ENCODE measurements at regions not wholly inside any gene's neighbourhood (a gene's known extent, or its start where the extent isn't known, plus 50 kb on each side); places are given as distances from the start of the nearest gene placed in this dataset.

DNA sequence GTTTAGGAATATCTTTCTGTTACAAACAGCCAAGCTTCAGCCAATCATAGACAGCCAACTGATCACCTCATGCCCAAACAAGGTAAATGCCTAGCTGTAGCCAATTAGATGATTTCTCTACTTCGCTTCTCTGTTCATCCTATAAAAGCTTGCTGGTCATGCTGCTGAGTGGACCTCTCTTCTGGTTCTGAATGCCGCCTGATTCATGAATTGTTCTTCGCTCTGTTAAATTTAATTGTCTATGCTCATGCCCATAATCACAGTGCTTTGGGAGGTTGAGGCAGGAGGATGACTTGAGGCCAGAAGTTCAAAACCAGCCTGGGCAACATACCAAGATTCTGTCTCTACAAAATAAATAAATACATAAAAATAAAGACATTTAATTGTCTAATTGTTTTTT is 698.1 kb upstream of the NRP1 start:
- Histone ChIP-seq H3K9ac (ENCODE audit: low read depth, low read length) (no peak overlapping the region), H3K4me3 (ENCODE audit: low read length) (no peak overlapping the region), H3K36me3 (ENCODE audit: insufficient read depth, low read length) (no peaks in the 10 kb centered on the region), H3K9me3 (ENCODE audit: insufficient read depth, low read depth, low read length) (no peaks in the 10 kb centered on the region), H3K4me1 (ENCODE audit: insufficient read depth, low read length) (no peaks in the 10 kb centered on the region), H3K27ac (ENCODE audit: low read depth, low read length) (no peak overlapping the region), H3K27me3 (ENCODE audit: insufficient read depth, low read length) (no peaks in the 10 kb centered on the region)
- WGBS, result 97% methylated on average over 3 of the region's 3 CpGs

DNA sequence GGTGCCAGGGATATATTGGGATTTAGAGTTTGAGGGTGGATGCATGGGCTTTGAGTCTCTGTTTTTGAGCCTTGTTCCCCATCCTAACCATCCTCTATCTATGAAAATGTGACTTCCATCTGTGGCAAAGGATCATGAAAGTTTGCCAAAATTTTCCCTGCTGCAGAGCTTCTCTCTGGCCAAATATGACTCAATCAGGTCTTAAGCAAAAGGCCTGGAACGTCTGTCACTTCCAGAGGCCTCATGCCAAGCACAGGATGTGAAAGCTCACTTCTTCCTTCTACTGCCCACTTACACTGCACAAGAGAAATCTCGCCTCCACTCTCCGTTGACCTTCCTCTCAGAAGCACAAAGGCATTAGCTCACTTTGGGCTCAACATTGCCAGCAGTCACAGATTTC is 696.9 kb upstream of the NRP1 start:
- H3K9me3 ChIP-seq (ENCODE audit: insufficient read depth, low read depth, low read length), result no peaks in the 10 kb centered on the region
- no peak overlapping the region for H3K27ac ChIP-seq (ENCODE audit: low read depth, low read length)
- H3K4me1 ChIP-seq (ENCODE audit: insufficient read depth, low read length), result no peaks in the 10 kb centered on the region
- no peak overlapping the region for H3K9ac ChIP-seq (ENCODE audit: low read depth, low read length)
- no peaks in the 10 kb centered on the region for H3K36me3 ChIP-seq (ENCODE audit: insufficient read depth, low read length)
- H3K27me3 ChIP-seq (ENCODE audit: insufficient read depth, low read length), result no peaks in the 10 kb centered on the region
- no peak overlapping the region for H3K4me3 ChIP-seq (ENCODE audit: low read length)
- 71% methylated on average over 3 of the region's 3 CpGs for WGBS

DNA sequence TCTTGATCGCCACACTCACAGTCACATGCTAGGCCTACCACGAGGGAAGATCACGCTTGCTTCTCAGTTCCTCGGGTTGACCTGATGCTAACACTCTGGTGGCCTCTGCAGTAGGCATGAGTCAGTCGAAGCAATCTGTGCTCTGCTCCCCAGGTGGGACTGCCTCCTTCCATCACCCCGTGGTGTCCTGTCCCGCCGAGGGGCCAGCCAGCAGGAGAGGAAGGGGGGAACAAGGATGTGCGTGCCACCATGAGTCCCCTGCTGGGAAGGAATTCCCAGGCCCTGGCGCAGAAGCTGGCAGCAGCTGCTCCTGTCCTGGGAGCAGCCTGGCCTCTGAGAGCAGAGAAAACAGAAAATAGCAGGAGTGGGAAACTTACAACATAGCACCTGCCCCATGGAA is 695.0 kb upstream of the NRP1 start:
- H3K4me1 ChIP-seq (ENCODE audit: insufficient read depth, low read length), result no peaks in the 10 kb centered on the region
- H3K27me3 ChIP-seq (ENCODE audit: insufficient read depth, low read length), result no peaks in the 10 kb centered on the region
- H3K9me3 ChIP-seq (ENCODE audit: insufficient read depth, low read depth, low read length), result no peaks in the 10 kb centered on the region
- no peak overlapping the region for H3K9ac ChIP-seq (ENCODE audit: low read depth, low read length)
- 93% methylated on average over 10 of the region's 10 CpGs for WGBS
- H3K4me3 ChIP-seq (ENCODE audit: low read length), result no peak overlapping the region
- no peaks in the 10 kb centered on the region for H3K36me3 ChIP-seq (ENCODE audit: insufficient read depth, low read length)
- no peak overlapping the region for H3K27ac ChIP-seq (ENCODE audit: low read depth, low read length)

DNA sequence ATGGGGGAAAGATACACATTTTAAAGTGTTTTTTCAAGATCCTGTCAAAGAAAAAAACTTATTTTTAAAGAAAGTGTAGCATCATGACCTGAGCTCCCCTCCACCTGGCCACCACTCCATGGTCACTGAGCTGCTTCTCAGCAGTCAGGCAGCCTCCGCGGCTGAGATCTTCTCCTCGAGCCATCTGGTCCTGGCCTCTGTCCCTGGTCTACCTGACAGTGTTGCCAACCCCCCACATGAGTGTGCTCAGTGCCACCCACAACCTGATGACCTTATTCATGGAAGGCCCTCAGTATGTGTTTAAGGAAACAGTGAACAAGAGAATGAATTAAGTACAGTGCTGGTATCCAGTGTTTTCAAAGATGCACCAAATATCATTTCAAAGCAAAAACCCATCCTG is 694.5 kb upstream of the NRP1 start:
- H3K27ac ChIP-seq (ENCODE audit: low read depth, low read length), result no peak overlapping the region
- H3K9me3 ChIP-seq (ENCODE audit: insufficient read depth, low read depth, low read length), result no peaks in the 10 kb centered on the region
- no peaks in the 10 kb centered on the region for H3K27me3 ChIP-seq (ENCODE audit: insufficient read depth, low read length)
- no peaks in the 10 kb centered on the region for H3K4me1 ChIP-seq (ENCODE audit: insufficient read depth, low read length)
- WGBS, result 79% methylated on average over 3 of the region's 3 CpGs
- no peak overlapping the region for H3K9ac ChIP-seq (ENCODE audit: low read depth, low read length)
- H3K4me3 ChIP-seq (ENCODE audit: low read length), result no peak overlapping the region
- no peaks in the 10 kb centered on the region for H3K36me3 ChIP-seq (ENCODE audit: insufficient read depth, low read length)

DNA sequence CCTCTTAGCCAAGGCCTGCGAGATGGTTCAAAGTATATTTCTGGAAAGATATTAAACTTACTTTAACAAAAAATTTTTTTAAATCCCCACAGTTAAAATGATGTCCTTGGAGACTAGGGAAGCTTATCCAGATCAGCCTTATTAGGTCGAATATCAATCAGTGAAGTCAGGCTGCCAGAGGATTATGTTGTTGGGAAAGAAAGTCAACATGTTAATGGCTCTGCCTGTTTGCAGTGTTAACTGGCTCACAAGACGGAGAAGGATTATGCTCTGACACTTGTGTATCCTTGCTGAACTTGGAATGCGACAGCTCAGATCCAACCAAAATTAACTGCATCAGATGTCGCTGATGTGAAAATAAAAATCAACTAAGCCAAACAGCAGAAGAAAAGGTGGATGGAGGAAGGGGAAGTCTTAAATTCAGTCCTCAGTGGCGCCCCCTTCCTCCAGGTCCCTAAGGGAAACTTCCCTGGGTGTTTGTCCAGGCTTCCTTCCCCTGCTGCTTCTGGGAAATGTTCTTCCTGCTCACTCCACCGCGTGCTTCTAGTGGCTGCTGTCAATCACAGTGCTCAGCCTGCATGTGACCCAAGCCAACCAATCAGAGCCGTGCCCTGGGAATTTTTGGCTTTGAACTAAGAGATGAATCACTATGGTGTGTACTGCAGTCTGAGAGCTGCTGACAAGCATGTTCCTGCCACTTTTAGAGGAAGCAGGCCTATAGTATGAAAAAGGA is 690.4 kb upstream of the NRP1 start:
- H3K36me3 ChIP-seq (ENCODE audit: insufficient read depth, low read length), result no peaks in the 10 kb centered on the region
- no peak overlapping the region for H3K9ac ChIP-seq (ENCODE audit: low read depth, low read length)
- 90% methylated on average over 8 of the region's 9 CpGs for WGBS
- no peak overlapping the region for H3K27ac ChIP-seq (ENCODE audit: low read depth, low read length)
- no peak overlapping the region for H3K4me3 ChIP-seq (ENCODE audit: low read length)
- H3K27me3 ChIP-seq (ENCODE audit: insufficient read depth, low read length), result no peaks in the 10 kb centered on the region
- no peaks in the 10 kb centered on the region for H3K9me3 ChIP-seq (ENCODE audit: insufficient read depth, low read depth, low read length)
- H3K4me1 ChIP-seq (ENCODE audit: insufficient read depth, low read length), result no peaks in the 10 kb centered on the region

DNA sequence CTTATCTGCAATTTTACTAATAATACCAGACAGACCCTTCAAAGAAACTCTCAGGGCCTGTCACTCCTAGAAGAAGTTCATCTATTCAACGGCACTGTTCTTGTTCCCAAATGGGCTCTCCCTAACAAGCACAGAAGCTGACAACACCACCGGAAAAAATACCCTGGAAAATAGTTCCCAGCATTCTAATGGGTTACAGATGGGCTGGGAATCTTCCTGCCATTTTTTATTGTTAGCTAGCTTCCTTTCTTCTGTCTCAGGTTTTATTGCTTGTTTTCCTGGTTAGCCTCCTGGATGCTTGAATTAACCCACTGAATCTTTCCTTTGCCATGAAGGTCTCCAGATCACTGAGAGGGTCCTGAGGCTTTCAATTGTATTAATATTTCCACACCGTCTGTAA is 689.8 kb upstream of the NRP1 start:
- WGBS, result 88% methylated on average over 3 of the region's 3 CpGs
- no peaks in the 10 kb centered on the region for H3K9me3 ChIP-seq (ENCODE audit: insufficient read depth, low read depth, low read length)

DNA sequence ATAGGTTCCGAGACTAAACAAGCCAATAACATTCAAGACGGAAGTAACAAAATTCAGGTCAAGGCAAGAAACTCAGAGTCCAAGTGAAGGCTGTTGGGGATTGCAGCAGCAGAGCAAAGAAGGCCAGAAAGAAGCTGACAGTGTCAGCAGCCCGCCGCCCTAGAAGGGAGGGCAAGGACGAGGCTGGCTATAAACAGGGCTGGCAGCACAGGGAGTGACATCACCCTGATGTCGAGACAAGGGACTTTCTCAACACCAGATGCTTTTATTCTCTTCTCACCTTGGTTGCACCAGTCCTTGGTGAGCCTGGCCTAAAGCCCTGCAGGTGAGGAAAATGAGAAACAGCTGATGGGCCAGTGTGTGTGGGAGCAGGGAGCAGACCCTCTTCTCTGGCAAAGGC is 687.7 kb upstream of the NRP1 start:
- Histone ChIP-seq H3K9ac (ENCODE audit: low read depth, low read length) (no peak overlapping the region), H3K4me3 (ENCODE audit: low read length) (no peak overlapping the region), H3K36me3 (ENCODE audit: insufficient read depth, low read length) (no peaks in the 10 kb centered on the region), H3K9me3 (ENCODE audit: insufficient read depth, low read depth, low read length) (no peaks in the 10 kb centered on the region), H3K27me3 (ENCODE audit: insufficient read depth, low read length) (no peaks in the 10 kb centered on the region), H3K4me1 (ENCODE audit: insufficient read depth, low read length) (no peaks in the 10 kb centered on the region), H3K27ac (ENCODE audit: low read depth, low read length) (no peak overlapping the region)
- 81% methylated on average over 6 of the region's 6 CpGs for WGBS

More for the DNA sequence above, 689.8 kb upstream of the NRP1 start:
- H3K4me3 ChIP-seq (ENCODE audit: low read length), result no peak overlapping the region
- no peaks in the 10 kb centered on the region for H3K36me3 ChIP-seq (ENCODE audit: insufficient read depth, low read length)
- no peaks in the 10 kb centered on the region for H3K27me3 ChIP-seq (ENCODE audit: insufficient read depth, low read length)
- H3K4me1 ChIP-seq (ENCODE audit: insufficient read depth, low read length), result no peaks in the 10 kb centered on the region
- no peak overlapping the region for H3K9ac ChIP-seq (ENCODE audit: low read depth, low read length)
- H3K27ac ChIP-seq (ENCODE audit: low read depth, low read length), result no peak overlapping the region

DNA sequence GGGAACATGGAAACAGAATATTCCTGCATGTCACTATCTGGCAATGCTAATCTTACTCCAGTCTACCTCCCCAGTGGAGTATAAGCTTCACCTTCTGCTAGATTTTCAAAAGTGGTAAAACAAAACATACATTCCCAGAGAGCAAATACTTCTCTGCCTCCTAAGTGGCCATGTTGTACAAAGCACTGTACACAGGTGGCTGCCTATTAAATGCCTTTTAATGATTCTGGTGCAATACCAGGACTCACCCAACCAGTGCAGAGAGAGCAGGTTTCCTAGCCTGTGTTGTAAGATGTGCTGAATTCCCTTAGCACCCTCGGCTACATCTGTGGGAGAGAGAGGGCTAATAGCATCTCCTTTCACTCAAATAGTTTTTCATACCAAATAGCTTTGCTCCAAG is 684.3 kb upstream of the NRP1 start:
- H3K9ac ChIP-seq (ENCODE audit: low read depth, low read length), result no peak overlapping the region
- no peaks in the 10 kb centered on the region for H3K9me3 ChIP-seq (ENCODE audit: insufficient read depth, low read depth, low read length)
- no peaks in the 10 kb centered on the region for H3K36me3 ChIP-seq (ENCODE audit: insufficient read depth, low read length)
- WGBS, result no CpG with 5 or more reads among the region's 1 CpG
- no peak overlapping the region for H3K4me3 ChIP-seq (ENCODE audit: low read length)
- peaks cover 2% of the 10 kb centered on the region; the same call in 1 of the 2 replicates for H3K4me1 ChIP-seq (ENCODE audit: insufficient read depth, low read length)
- no peak overlapping the region for H3K27ac ChIP-seq (ENCODE audit: low read depth, low read length)
- H3K27me3 ChIP-seq (ENCODE audit: insufficient read depth, low read length), result no peaks in the 10 kb centered on the region

DNA sequence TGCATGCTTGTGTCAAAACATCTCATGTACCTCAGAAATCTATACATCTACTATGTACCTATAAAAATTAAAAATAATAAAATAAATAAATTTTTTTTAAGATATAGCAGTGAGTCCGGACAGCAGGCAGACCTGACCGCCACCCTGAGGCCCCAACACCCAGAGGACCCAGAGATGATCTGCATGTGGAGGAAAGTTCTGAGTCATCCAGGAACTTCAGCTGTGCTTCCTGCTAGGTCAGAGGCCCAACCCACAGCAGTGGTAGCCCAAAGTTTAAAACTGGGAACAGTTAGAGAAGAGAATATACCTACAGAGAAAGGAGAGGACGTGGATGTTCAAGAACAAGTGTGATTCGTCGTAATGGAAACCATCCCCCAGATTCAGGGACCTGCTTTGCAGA is 683.7 kb upstream of the NRP1 start:
- Histone ChIP-seq H3K9ac (ENCODE audit: low read depth, low read length) (no peak overlapping the region), H3K9me3 (ENCODE audit: insufficient read depth, low read depth, low read length) (no peaks in the 10 kb centered on the region), H3K4me3 (ENCODE audit: low read length) (no peak overlapping the region), H3K36me3 (ENCODE audit: insufficient read depth, low read length) (no peaks in the 10 kb centered on the region), H3K27me3 (ENCODE audit: insufficient read depth, low read length) (no peaks in the 10 kb centered on the region), H3K27ac (ENCODE audit: low read depth, low read length) (no peak overlapping the region), H3K4me1 (ENCODE audit: insufficient read depth, low read length) (peaks cover 2% of the 10 kb centered on the region; the same call in 1 of the 2 replicates)
- WGBS, result 98% methylated on average over 5 of the region's 5 CpGs

DNA sequence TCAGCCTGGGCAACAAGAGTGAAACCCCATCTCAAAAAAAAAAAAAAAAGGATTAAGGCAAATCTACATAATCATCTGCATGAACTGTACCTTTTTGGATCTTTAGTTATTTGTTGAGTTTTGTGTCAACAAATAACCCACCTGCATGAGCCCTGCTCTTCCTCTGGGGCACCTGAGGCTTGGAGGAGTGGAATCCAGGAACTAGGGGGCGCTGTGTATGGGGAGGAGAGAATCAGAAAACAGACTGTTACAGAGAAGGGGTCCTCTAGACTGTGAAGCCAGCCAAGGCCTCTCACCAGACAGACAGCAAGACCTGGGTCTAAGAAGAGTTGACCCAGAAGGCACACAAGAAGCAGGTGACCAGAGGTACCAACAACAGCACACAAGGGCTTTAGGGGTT is 682.8 kb upstream of the NRP1 start:
- Histone ChIP-seq H3K4me1 (ENCODE audit: insufficient read depth, low read length) (peaks cover 2% of the 10 kb centered on the region; the same call in 1 of the 2 replicates), H3K4me3 (ENCODE audit: low read length) (no peak overlapping the region), H3K9me3 (ENCODE audit: insufficient read depth, low read depth, low read length) (no peaks in the 10 kb centered on the region), H3K27ac (ENCODE audit: low read depth, low read length) (no peak overlapping the region), H3K27me3 (ENCODE audit: insufficient read depth, low read length) (no peaks in the 10 kb centered on the region), H3K9ac (ENCODE audit: low read depth, low read length) (no peak overlapping the region), H3K36me3 (ENCODE audit: insufficient read depth, low read length) (no peaks in the 10 kb centered on the region)
- WGBS, result 70% methylated on average over 1 of the region's 1 CpG

DNA sequence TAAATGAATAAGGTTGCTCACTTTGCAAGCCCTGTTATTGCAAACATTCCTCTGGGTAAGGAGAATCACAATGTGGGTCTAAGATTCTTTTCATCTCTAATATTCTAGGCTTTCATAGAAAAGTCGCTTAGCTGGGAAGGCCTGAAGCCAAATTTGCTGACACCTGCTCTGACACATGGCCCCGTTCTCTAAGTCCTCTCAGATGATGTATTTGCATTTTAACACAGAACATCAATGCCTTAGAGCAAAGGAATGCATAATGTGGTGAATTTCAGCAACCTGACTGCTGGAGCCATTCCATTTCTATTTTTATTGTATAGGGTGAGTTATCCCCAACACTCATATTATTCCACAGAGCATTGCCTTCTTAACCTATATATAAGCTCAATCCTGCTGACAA is 682.1 kb upstream of the NRP1 start:
- no peaks in the 10 kb centered on the region for H3K27me3 ChIP-seq (ENCODE audit: insufficient read depth, low read length)
- H3K4me3 ChIP-seq (ENCODE audit: low read length), result no peak overlapping the region
- 79% methylated on average over 2 of the region's 2 CpGs for WGBS
- peaks cover 2% of the 10 kb centered on the region; the same call in 1 of the 2 replicates for H3K4me1 ChIP-seq (ENCODE audit: insufficient read depth, low read length)
- H3K9me3 ChIP-seq (ENCODE audit: insufficient read depth, low read depth, low read length), result no peaks in the 10 kb centered on the region
- H3K27ac ChIP-seq (ENCODE audit: low read depth, low read length), result no peak overlapping the region
- H3K9ac ChIP-seq (ENCODE audit: low read depth, low read length), result no peak overlapping the region
- no peaks in the 10 kb centered on the region for H3K36me3 ChIP-seq (ENCODE audit: insufficient read depth, low read length)

DNA sequence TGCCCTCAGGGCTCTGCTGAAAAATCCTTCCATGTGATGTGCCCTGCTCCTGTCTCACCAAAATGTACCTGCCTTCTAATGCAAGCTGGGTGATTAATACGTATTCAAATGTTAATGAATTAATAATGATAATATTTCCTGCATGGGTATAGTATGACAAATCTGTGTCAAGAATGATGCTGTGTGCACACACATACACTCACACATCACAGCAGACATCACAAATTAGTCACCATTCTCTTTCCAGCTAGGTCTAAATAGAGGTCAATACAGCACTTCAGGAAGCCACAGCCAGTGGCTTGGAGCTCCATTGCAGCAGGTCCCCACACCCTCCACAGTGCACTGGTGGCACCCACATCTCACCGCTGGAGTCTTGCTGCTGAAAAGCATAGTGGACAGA is 681.2 kb upstream of the NRP1 start:
- no peak overlapping the region for H3K9ac ChIP-seq (ENCODE audit: low read depth, low read length)
- no peak overlapping the region for H3K27ac ChIP-seq (ENCODE audit: low read depth, low read length)
- no peaks in the 10 kb centered on the region for H3K9me3 ChIP-seq (ENCODE audit: insufficient read depth, low read depth, low read length)
- no peaks in the 10 kb centered on the region for H3K27me3 ChIP-seq (ENCODE audit: insufficient read depth, low read length)
- no peaks in the 10 kb centered on the region for H3K36me3 ChIP-seq (ENCODE audit: insufficient read depth, low read length)
- H3K4me3 ChIP-seq (ENCODE audit: low read length), result no peak overlapping the region
- peaks cover 2% of the 10 kb centered on the region; the same call in 1 of the 2 replicates for H3K4me1 ChIP-seq (ENCODE audit: insufficient read depth, low read length)
- 70% methylated on average over 1 of the region's 2 CpGs for WGBS
